Astrocyte (in vitro differentiated cells and primary cell): ENCODE measurements at regions not wholly inside any gene's neighbourhood (a gene's known extent, or its start where the extent isn't known, plus 50 kb on each side); places are given as distances from the start of the nearest gene placed in this dataset.

ENCODE experiments used
- CTCF ChIP-seq: IDR thresholded peaks from 2 replicates; pipeline ENCODE4 v1.5.1; 2011; ENCODE audit warnings: low read depth, mild to moderate bottlenecking, inconsistent platforms, low read length, moderate library complexity; ENCODE audit not compliant: insufficient read depth
- EZH2 ChIP-seq: IDR thresholded peaks from 2 replicates; pipeline ENCODE4 v1.6.1; 2012; ENCODE audit warnings: mild to moderate bottlenecking, low read length, inconsistent platforms; ENCODE audit not compliant: insufficient read depth

DNA sequence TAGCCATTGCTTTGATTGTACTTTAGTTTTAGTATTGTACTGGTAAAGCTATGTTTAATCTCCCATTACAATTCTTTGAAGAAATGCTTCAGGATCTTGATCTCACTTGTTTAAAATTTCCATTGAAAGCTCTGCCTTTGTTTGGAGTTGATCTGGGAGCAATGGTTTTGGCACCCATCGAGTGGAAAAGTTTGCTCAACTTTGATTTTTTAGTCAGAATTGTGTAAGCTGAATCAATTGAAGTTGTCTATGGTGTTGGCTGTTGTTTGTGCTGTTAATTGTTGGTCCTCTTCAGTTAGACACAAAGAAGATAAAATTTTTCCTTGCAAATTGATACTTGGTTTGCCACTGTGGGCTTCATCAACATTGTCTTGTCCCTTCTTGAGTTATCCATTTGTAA is 99.8 kb upstream of the ADAD1 start:
- no peak for TF ChIP-seq CTCF
- no peak for TF ChIP-seq EZH2
